HG03064 (cell line): ENCODE measurements at regions not wholly inside any gene's neighbourhood (a gene's known extent, or its start where the extent isn't known, plus 50 kb on each side); places are given as distances from the start of the nearest gene placed in this dataset.
"Not testable (repeated sequence)": the region's sequence is repeated elsewhere in the genome, so short reads cannot be mapped to it uniquely, and the experiment has no call there.

Experiments
- ATAC-seq: cut with Tn5 transposase; IDR thresholded peaks from one replicate; pipeline ENCODE4 v1.9.1; 2021; ENCODE audit warnings: low read depth; ENCODE audit not compliant: unreplicated experiment

- no peak for ATAC-seq
Measured at GRCh38 chr16:51244887-51245657, 94.0 kb upstream of the SALL1 start.

- ATAC-seq, result no peak
Measured at GRCh38 chr16:51243936-51244436, 92.9 kb upstream of the SALL1 start.

GRCh38 chr16:51242296-51242994 is 91.4 kb upstream of the SALL1 start:
- ATAC-seq, result no peak

GRCh38 chr16:51239196-51239595 is 88.1 kb upstream of the SALL1 start:
- no peak for ATAC-seq

GRCh38 chr16:51237861-51238378 is 86.8 kb upstream of the SALL1 start:
- ATAC-seq, result no peak

- ATAC-seq, result no peak
Measured at GRCh38 chr16:51237207-51237606, 86.1 kb upstream of the SALL1 start.

GRCh38 chr16:51236583-51236982 is 85.5 kb upstream of the SALL1 start:
- ATAC-seq, result no peak

GRCh38 chr16:51231702-51232101 is 80.6 kb upstream of the SALL1 start:
- no peak for ATAC-seq

GRCh38 chr16:51230035-51230434 is 79.0 kb upstream of the SALL1 start:
- ATAC-seq, result not testable (repeated sequence)

- no peak for ATAC-seq
Measured at GRCh38 chr16:51228097-51228659, 77.1 kb upstream of the SALL1 start.

- no peak for ATAC-seq
Measured at GRCh38 chr16:51225878-51226277, 74.8 kb upstream of the SALL1 start.

GRCh38 chr16:51224317-51224716 is 73.2 kb upstream of the SALL1 start:
- no peak for ATAC-seq

GRCh38 chr16:51222016-51222415 is 70.9 kb upstream of the SALL1 start:
- no peak for ATAC-seq

GRCh38 chr16:51211148-51211547 is 60.1 kb upstream of the SALL1 start:
- ATAC-seq, result no peak

- ATAC-seq, result no peak
Measured at GRCh38 chr16:51210087-51210486, 59.0 kb upstream of the SALL1 start.

- ATAC-seq, result no peak
Measured at GRCh38 chr16:51201604-51202003, 50.5 kb upstream of the SALL1 start.
